ENCODE measurements at regions not wholly inside any gene's neighbourhood (a gene's known extent, or its start where the extent isn't known, plus 50 kb on each side); places are given as distances from the start of the nearest gene placed in this dataset.

DNA sequence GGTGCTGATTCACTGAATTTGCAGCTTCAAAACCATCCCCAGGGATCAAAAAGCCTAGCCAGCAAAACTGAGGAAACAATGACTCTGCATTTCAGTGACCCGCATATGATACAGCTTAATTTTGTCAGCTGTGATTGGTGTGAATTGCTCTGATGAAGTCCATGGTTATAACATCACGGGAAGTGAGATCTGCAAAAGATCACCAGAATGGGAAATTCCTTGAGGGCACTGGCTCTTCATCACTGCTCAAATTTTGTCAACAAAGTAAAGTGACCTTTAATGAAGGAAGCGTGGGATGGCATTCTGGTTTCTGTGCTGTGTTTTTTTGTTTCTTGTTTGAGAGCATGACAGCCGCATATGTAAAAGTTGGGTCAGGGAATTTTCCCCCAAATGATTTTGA lies 745.9 kb downstream of the GATA3 start:
- TF ChIP-seq, protein P1, sequence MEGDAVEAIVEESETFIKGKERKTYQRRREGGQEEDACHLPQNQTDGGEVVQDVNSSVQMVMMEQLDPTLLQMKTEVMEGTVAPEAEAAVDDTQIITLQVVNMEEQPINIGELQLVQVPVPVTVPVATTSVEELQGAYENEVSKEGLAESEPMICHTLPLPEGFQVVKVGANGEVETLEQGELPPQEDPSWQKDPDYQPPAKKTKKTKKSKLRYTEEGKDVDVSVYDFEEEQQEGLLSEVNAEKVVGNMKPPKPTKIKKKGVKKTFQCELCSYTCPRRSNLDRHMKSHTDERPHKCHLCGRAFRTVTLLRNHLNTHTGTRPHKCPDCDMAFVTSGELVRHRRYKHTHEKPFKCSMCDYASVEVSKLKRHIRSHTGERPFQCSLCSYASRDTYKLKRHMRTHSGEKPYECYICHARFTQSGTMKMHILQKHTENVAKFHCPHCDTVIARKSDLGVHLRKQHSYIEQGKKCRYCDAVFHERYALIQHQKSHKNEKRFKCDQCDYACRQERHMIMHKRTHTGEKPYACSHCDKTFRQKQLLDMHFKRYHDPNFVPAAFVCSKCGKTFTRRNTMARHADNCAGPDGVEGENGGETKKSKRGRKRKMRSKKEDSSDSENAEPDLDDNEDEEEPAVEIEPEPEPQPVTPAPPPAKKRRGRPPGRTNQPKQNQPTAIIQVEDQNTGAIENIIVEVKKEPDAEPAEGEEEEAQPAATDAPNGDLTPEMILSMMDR (IDR thresholded peaks at IDR 0.05), result no peak
- TF ChIP-seq POLR2A (IDR thresholded peaks at IDR 0.05; ENCODE audit: low read length) (no peak), RAD21 (conservative IDR thresholded peaks at IDR 0.05 in 1 of 2, IDR thresholded peaks at IDR 0.05 in 1 of 2) (no peak), PHF8 (IDR thresholded peaks at IDR 0.05; ENCODE audit: borderline replicate concordance, low read depth) (no peak), EP300 (IDR thresholded peaks at IDR 0.05) (no peak), CHD4 (IDR thresholded peaks at IDR 0.05; ENCODE audit: borderline replicate concordance) (no peak), HOXB13 (CRISPR knock-in tag; IDR thresholded peaks at IDR 0.05; ENCODE audit: low read depth) (no peak), ZSCAN20 (CRISPR knock-in tag; IDR thresholded peaks at IDR 0.05) (no peak), CEBPB (IDR thresholded peaks at IDR 0.05) (no peak), HDAC2 (IDR thresholded peaks at IDR 0.05) (no peak), JUN (IDR thresholded peaks at IDR 0.05) (no peak), NFE2L2 (conservative IDR thresholded peaks at IDR 0.05; ENCODE audit: low read length) (no peak)
- TF ChIP-seq, protein P2, sequence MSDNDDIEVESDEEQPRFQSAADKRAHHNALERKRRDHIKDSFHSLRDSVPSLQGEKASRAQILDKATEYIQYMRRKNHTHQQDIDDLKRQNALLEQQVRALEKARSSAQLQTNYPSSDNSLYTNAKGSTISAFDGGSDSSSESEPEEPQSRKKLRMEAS (IDR thresholded peaks at IDR 0.05), result no peak
- TF ChIP-seq, protein P3, sequence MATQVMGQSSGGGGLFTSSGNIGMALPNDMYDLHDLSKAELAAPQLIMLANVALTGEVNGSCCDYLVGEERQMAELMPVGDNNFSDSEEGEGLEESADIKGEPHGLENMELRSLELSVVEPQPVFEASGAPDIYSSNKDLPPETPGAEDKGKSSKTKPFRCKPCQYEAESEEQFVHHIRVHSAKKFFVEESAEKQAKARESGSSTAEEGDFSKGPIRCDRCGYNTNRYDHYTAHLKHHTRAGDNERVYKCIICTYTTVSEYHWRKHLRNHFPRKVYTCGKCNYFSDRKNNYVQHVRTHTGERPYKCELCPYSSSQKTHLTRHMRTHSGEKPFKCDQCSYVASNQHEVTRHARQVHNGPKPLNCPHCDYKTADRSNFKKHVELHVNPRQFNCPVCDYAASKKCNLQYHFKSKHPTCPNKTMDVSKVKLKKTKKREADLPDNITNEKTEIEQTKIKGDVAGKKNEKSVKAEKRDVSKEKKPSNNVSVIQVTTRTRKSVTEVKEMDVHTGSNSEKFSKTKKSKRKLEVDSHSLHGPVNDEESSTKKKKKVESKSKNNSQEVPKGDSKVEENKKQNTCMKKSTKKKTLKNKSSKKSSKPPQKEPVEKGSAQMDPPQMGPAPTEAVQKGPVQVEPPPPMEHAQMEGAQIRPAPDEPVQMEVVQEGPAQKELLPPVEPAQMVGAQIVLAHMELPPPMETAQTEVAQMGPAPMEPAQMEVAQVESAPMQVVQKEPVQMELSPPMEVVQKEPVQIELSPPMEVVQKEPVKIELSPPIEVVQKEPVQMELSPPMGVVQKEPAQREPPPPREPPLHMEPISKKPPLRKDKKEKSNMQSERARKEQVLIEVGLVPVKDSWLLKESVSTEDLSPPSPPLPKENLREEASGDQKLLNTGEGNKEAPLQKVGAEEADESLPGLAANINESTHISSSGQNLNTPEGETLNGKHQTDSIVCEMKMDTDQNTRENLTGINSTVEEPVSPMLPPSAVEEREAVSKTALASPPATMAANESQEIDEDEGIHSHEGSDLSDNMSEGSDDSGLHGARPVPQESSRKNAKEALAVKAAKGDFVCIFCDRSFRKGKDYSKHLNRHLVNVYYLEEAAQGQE (IDR thresholded peaks at IDR 0.05), result no peak
